ENCODE measurements at regions not wholly inside any gene's neighbourhood (a gene's known extent, or its start where the extent isn't known, plus 50 kb on each side); places are given as distances from the start of the nearest gene placed in this dataset.

GRCh38 chrX:10828640-10829039, 208.3 kb upstream of the MID1 start:
- peak in 1 of 4 donors; percentile 38 for ATAC-seq
- no peak for TF ChIP-seq CTCF (IDR thresholded peaks at IDR 0.05)
- Histone ChIP-seq H3K9me3 (no peaks in the 10 kb centered on the region), H3K4me1 (no peaks in the 10 kb centered on the region), H3K27ac (no peak overlapping the region), H3K4me3 (no peak overlapping the region), H3K27me3 (no peaks in the 10 kb centered on the region), H3K36me3 (no peaks in the 10 kb centered on the region)
- no peak for FAIRE-seq
- intact Hi-C loops (cut with DNase I): no loop called here
- 12 to 14% methylated on average over 4 of the region's 4 CpGs for WGBS, 2 donors
- peak in 3 of 6 donors; percentile 6 to 20 (median 18) for DNase-seq

GRCh38 chrX:10831716-10832502, 211.5 kb upstream of the MID1 start:
- H3K36me3 ChIP-seq: no peaks in the 10 kb centered on the region
- FAIRE-seq (peak; percentile 72), DNase-seq (peak in 3 of 6 donors; percentile 1 to 23 (median 11)), ATAC-seq (peak; percentile 29 to 63 (median 51))
- H3K4me3 ChIP-seq: no peak overlapping the region
- intact Hi-C loops (cut with DNase I): no loop called here
- H3K4me1 ChIP-seq: no peaks in the 10 kb centered on the region
- TF ChIP-seq CTCF (IDR thresholded peaks at IDR 0.05): no peak
- no peak overlapping the region for H3K27ac ChIP-seq
- WGBS, 2 donors: 13 to 18% methylated on average over 8 of the region's 8 CpGs
- no peaks in the 10 kb centered on the region for H3K27me3 ChIP-seq
- no peaks in the 10 kb centered on the region for H3K9me3 ChIP-seq

- no peaks in the 10 kb centered on the region for H3K4me1 ChIP-seq
- no peak for TF ChIP-seq CTCF (IDR thresholded peaks at IDR 0.05)
- H3K36me3 ChIP-seq: no peaks in the 10 kb centered on the region
- H3K27me3 ChIP-seq: peaks cover 0 to 8% (median 0%) of the 10 kb centered on the region in 4 donors
- 8 to 19% methylated on average over 13 of the region's 13 CpGs for WGBS, 2 donors
- H3K27ac ChIP-seq: peak overlapping the region in 2 of 4 donors; percentile 15 to 30
- ATAC-seq (peak; percentile 75 to 90 (median 88)), DNase-seq (peak; percentile 11 to 61 (median 34)), FAIRE-seq (no peak)
- H3K4me3 ChIP-seq: peak overlapping the region in 2 of 4 donors; percentile 25 to 37
- intact Hi-C loops (cut with DNase I): no loop called here
- H3K9me3 ChIP-seq: no peaks in the 10 kb centered on the region
Measured at GRCh38 chrX:10833299-10834169, 213.1 kb upstream of the MID1 start.

- Histone ChIP-seq H3K4me1 (no peaks in the 10 kb centered on the region), H3K27me3 (peaks cover 0 to 8% (median 1%) of the 10 kb centered on the region in 4 donors), H3K4me3 (no peak overlapping the region), H3K9me3 (no peaks in the 10 kb centered on the region), H3K27ac (no peak overlapping the region), H3K36me3 (no peaks in the 10 kb centered on the region)
- no peak for ATAC-seq
- intact Hi-C loops (cut with DNase I): no loop called here
- DNase-seq: no peak
- WGBS, 2 donors: 44 to 53% methylated on average over 4 of the region's 4 CpGs
- FAIRE-seq: no peak
- TF ChIP-seq CTCF (IDR thresholded peaks at IDR 0.05): no peak
Measured at GRCh38 chrX:10841579-10841978, 221.2 kb upstream of the MID1 start.
